HG02759 (cell line): ENCODE measurements at regions not wholly inside any gene's neighbourhood (a gene's known extent, or its start where the extent isn't known, plus 50 kb on each side); places are given as distances from the start of the nearest gene placed in this dataset.
"Not testable (repeated sequence)": the region's sequence is repeated elsewhere in the genome, so short reads cannot be mapped to it uniquely, and the experiment has no call there.

Source experiments
- ATAC-seq: cut with Tn5 transposase; IDR thresholded peaks from one replicate; pipeline ENCODE4 v1.9.1; 2021; ENCODE audit warnings: mild to moderate bottlenecking, moderate library complexity; ENCODE audit not compliant: unreplicated experiment

DNA sequence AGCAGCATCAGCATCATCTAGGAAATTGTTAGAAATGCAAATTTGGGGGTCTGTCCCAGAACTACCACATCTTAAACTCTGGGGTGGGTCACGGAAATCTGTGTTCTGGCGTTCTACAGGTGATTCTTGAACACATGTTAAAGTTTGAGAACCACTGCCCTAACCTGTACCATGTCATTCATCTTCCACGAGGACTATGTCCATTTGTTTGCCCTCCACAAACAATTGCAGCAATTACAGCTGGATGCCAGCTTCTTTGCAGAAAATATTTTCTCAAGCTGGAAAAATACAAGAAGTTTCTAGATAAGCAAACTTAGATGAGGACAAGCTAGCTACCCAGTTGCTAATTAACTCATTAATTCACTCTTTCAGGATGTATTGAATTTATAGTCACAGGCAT, 54.1 kb downstream of the MAFB start:
- ATAC-seq: no peak

DNA sequence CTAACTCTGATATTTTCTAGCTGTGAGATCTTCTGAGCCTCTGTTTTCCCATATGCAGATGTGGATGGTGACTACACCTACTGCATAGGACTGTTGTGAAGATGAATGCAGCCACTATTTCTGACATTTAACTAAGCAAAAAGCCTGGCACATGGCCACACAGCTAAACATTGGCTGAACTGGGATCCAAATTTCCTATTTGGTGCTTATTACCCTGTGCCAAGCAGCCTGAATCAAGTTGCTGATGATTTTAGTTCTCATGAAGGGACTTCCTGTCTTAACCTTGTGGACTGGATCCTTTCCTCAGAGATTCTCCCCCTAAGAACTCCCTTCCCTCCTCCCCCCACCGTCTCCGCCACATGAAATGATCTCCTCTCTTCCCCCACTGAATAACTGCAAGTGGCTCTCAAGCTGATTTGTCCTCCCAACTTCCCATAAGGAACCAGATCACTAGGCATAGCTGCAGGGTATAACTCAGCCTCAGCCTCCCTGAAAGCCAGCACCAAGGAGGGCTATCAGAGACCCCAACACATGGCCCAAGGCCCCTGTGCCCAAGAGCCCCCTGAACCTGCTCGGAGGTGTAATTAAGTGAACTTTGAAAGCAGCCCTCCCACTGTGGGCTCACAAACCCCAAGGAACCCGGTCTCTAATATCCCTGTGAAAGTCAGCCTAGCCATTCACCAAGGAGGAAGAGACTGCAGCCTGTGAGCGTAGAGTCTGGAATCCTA, 55.7 kb downstream of the MAFB start:
- no peak for ATAC-seq

DNA sequence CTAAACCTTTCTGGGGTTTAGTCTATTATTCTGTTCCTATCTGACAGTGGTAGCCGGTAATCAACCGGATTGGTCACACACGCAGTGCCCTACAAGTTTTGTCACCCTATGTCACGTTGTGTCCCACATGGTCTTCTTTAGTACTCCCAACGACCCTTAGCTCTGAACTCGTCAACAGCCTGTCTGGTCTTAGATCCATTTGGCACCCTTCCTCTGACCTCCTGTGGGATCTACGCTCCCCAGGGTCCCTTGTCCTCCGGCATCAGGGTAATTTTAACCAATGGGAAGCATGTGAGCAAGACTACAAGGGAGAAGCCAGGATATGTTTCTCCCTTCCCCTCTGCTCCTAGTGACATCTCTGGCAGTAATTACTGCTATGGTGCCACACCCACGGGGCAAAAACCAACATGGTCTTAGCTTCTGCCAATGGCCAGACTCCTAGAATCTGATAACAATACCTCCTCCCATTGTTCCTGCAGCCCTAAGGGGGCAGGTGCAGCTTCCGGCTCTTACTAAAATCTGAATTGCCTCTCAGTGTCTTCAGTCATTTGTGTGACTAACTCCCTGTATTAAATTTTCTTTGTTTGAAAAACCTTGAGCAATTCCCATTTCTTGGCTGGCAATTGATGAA, 56.6 kb downstream of the MAFB start:
- no peak for ATAC-seq

DNA sequence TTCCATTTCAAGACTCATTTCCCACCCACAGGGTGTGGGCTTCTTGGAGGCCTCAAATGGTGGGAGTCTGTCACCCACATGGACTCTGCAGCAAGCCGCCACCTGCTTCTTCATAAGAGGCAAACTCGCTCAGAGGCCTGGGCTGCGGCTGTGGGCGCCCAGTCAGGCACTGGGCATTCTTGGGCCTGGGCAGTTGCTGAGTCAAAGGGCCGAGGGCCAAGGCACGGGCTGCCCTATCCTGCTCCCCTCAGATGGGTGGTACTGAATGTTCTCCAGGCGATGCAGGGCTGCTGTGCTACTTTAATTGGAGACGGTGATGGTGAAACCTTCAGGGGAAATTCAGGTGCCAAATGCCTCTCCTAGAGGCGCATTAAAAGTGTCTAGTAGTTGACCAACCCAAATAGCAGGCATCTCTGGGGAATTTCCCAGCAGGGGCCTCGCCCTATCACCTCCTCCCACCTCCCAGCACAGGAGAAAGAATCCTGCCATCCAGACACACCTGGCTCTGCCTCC, 57.9 kb downstream of the MAFB start:
- ATAC-seq: no peak

DNA sequence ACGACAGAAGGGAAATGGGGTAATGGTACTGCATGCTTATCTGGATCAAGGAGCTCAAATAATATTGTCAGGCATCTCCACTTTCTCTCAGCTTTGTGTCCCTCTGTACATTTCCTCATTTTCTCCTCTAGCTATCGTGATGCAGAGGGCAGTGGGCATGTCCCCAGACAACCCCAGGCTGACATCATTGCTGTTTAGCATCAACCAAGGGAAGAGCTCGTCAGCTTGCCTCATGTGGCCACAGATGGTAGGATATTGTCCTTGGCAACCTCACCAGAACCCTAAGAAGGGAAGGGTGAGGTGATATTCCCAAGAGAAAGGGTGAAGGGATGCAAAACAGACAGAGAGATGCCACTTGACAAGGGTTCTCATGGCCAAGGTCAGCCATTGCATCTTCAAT, 58.3 kb downstream of the MAFB start:
- ATAC-seq: no peak

DNA sequence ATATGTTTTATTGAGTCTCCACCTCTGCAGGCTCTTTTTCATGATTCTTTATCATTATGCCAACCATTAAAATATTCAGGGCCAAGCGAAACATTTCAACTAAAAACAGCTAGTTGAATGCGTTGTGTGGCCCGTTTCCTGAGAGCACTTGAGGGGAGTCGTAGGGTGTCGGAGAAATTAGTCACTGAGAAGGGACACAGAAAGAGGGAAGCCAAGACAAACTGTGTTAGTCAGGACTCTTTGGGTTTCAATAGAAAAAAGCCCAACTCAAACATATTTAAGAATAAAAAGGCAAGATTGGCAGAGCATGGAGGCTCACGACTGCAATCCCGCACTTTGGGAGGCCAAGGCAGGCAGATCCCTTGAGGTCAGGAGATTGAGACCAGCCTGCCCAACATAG, 58.9 kb downstream of the MAFB start:
- no peak for ATAC-seq

DNA sequence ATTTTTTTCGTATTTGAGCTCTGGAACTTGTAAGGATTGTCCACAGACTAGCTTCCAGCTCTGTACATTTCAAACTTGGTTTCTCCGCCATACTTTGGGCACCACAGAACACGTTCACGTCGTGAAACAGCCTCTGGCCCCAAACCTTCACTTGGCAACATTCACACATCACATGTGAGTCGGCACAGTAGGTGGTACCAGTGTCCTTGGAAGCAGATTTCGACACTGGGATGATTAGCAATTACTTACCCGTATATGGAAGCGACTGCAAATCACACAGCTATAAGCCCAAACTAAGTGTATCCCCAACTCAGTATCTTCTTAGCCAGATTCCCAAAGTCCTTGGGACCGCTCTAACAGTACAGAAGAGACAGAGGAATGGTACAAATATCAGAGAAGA, 60.2 kb downstream of the MAFB start:
- no peak for ATAC-seq

DNA sequence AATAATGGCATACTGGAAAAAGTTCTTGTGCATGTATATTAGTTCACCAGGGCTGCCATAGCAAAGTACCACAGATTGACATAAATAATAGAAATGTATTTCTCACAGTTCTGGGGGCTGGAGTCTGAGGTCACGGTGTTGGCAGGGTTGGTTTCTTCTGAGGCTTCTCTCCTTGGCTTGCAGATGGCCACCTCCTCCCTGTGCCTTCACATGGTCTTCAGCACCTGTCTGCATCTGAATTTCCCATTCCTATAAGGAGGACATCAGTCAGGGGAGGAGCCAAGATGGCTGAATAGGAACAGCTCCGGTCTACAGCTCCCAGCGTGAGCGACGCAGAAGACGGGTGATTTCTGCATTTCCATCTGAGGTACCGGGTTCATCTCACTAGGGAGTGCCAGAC, 70.0 kb downstream of the MAFB start:
- ATAC-seq: not testable (repeated sequence)

DNA sequence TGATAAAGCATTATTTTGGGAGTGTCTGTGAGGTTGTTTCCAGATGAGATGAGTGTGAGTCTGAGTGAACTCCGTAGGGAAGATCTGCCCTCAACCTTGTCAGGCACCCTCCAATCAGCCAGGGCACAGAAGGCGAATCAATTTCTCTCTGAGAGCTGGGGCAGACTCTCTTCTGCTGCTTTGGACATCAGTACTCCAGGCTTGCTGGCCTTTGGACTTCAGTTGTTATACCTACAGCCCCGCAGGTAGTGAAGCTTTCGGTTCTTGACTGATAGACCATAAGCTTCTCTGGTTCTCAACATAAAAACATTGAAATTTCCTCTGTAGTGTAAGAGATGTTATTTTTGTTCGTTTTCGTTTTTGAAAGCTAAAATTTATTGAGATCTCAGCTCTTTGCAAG, 71.4 kb downstream of the MAFB start:
- no peak for ATAC-seq

DNA sequence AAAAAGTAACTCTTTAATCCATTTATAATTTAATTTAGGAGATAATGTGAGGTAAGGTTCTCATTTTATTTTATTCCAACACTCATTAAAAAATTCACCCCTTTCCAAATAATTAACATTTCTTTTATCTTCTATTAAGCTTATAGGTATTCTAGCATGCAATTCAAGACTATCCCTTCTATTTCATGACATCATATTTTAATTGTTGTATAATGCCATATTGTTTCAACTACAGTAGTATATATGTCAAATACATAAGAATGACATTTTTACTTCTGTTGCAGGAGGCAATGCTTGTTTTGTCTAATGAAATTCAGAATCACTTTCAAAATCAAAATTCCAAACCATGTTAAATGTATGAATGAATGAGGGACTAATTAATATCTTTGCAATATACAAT, 76.2 kb downstream of the MAFB start:
- ATAC-seq: no peak

DNA sequence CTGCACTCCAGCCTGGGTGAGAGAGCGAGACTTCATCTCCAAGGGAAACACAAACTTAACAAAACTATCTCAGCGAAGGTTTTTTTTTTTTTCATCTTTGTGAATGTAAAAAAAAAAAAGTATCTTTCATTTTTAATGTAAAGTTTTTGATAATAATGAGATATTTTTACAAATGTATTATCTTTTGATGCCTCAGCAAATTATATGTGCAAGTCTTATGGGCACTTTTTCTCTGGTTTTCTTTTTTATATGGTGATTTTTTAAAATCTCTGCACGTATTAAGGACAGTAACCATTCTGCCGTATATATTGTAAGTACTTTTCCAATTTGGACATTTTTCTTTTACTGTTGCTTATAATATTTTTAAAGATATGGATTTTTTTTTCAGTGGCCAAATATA, 76.8 kb downstream of the MAFB start:
- no peak for ATAC-seq

DNA sequence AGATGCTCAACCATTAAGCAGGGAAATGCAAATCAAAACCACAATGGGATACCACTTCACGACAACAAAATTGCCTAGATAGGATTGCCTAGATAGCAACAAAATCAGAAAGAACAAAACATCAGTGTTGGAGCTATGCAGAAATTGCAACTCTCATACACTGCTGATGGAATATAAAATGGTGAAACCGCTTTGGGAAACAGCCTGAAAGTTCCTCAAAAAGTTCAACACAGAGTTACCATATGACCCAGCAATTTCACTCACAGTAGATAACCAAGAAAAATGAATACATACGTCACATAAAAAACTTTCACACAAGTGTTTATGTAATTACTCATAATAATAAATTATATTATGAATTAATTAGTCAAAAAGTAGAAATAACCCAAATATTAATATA, 78.3 kb downstream of the MAFB start:
- ATAC-seq: no peak

DNA sequence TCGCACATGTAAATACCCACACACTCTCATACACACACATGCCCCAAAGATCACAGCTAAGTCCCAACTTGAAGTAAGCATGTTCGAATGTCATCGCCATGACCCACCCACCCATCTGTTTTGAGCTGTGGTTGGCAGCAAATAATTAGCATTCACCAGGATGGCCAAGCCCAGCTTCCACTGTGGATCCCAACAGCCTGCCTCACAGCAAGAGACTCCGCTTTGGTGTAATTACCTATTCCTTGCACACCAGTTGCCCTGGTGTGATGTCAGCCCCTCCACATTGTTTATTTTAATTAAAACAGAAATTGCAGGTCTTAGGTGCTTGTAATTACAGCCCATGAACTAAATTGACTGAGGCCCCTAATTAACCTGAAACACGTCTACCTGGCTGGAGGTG, 81.1 kb downstream of the MAFB start:
- ATAC-seq: no peak

DNA sequence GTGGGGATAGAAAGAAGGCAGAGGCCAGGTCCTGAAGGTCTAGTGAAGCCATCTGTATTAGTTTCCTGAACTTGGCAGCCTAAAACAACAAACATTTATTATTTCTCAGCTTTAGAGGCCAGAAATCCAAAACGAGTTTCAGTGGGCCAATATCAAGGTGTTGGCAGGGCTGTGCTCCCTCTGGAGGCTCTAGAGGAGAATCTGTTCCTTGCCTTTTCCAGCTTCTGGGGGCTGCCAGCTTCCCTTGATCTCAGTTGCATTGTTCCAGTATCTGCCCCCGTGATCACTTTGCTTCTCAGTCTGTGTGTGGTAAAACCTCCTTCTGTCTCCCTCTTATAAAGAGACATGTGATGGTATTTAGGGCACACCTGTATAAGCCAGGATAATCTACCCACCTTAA, 82.4 kb downstream of the MAFB start:
- no peak for ATAC-seq

DNA sequence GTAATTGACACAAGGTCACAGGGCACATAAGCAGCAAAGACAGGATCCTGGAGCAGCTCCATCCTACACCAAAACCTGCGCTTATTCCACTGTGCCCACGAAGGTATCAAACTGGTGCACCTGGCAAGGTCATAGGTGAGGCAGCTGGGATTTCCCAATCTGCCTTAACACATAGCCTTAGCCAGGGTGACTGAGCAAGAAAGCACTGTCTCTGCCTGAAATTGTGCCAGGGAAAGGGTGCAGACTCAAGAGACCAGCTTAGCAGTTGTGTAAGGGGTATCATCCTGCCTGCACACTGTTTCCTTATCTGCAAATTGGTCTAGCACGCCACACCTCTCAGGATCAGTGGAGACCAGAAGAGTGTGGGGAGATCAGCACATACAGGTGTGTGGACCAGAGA, 82.8 kb downstream of the MAFB start:
- no peak for ATAC-seq

DNA sequence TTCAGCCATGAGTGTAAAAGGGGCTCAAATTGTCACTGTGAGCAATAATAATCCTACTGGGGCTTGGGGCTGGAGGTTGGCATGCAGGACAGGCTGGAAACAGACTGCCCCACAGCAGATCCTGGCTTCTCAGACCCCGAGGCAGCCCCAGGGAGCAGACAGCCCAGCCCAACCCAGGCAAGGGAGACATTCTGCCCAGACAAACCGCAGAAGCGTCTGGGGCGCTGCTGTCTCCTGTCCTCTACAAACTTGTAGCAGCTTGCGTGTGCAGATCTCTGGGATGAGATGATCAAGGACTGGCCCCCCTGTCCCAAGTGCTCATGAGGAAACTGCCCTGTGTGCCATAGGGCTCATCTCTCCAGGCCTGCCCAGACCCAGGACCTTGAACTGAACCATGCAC, 84.6 kb downstream of the MAFB start:
- ATAC-seq: no peak

DNA sequence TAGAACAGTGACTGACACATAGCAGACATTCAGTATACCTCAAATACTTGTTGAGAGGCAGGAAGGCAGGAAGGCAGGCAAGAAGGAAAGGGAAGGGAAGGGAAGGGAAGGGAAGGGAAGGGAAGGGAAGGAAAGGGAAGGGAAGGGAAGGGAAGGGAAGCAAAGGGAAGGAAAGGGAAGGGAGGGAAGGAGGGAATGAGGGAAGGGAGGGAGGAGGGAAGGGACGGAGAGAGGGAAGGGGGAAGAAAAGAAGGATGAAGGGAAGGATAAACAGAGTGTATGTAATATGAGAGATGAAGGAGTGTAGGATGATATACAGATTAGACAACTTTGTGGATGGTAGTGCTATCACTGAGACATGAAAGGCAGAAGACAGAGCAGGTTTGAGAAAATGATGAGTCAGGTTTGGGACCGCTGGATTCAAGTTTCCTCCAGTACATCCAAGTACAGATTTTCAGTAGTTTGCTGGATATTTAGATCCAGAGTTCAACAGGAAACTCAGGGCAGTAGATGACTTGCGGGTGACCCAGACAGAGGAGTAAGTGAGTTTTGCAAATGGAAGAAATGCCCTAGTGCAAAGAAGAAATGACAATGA, 85.9 kb downstream of the MAFB start:
- ATAC-seq: no peak

DNA sequence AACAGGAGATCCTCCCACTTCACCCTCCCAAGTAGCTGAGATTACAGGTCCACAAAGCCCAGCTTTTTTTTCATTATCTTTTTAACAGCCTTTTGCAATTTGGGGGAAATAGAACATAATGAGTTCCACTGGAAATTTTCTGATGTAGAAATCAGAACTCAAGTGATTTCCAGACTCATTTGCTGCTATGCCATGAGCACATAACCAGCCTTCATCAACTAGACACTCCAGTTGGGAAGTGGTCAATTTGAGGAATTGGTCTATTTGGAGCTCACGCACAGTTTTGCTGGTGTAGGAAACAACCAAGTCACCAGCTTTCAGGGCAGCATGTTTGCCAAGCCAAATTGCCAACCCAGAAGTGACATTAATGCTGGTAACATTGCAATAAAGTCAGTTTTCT, 86.7 kb downstream of the MAFB start:
- no peak for ATAC-seq

DNA sequence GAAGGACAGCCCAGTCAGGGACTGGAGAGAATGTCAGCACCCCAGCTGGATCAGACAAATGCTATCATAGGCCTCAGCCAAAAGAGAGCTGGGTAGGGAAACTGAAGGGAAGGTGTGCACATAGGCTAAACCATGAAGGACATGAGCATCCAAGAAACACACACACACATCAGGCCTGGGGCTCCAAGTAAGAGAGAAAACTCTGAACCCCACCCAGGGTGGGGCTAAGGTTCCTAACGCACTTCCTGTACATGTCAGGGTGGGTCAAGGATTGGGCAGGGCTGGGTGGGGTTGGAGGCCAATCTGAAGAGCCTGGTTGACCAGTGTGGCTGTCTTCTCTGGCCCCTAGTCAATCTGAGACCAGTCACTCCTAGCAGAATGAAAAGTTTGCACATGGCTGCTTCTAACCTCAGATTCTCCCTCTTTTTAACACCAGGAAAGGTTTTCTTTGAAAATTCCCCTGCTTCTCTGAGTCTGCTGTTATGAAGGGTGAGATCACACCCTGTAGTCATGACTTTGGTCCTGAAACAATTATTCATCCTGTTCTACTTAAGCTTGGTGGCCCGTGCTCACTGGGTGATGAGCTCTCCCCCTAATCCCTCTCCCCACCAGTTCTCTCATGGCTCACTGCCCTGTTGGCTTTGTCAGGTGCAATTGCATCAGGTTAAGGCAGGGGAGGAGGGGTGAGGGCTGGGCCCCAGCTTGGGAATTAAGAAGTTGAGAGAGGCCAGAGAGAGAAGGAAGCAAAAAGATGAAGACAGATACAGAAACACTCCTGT, 88.4 kb downstream of the MAFB start:
- ATAC-seq: no peak

DNA sequence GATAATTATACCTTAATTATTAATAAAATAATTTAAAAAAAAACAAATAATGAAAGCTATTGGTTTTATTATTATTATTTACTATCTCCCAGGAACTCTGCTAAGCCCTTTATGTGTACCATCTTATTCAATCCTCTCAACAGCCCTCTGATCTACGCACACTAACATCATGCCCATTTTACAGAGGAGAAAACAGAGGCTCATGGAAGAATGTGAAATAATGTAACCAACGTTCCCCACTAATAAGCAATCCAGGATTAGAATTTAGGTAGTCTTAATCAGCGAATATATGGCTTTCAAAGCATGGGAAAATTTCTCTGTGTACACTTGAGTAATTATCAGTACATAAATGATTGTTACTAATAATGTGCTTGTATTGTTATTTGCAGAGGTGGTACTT, 89.0 kb downstream of the MAFB start:
- no peak for ATAC-seq

DNA sequence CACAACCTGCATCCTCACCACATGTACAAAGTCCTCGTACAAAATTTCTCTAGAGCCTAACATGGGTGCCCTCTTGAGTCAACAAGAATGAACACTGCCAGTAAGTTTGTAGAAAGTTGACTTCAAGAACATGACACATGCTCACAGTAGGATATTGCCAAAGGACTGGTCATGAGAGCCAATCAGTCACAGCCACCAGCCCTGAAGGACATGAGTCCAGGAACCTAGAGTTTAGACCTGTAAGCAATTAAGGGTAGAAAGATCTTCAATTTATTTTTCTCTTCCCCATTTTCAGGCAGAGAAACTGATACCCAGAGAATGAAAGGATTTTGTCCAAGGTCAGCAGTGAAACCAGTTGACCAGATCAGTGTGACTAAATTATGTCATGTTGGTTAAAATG, 96.1 kb downstream of the MAFB start:
- no peak for ATAC-seq

DNA sequence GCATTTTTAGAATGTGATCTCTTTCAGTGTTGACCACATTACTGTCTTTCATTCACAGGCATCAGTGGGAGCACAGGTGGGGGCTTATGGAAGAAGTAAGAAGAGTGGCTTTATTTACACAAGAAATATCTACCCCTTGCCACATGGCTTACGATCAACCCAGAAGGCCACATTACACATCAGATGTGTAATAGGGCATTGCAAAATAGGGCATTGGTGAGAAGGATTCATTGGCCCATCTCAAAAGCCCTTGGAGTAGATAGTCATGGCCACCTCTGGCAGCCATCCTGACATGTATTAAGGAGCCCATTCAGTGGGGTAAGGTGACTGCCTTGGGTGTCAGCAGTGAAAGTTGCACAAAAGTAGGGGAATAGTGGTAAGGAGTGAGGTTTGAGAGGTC, 97.5 kb downstream of the MAFB start:
- no peak for ATAC-seq
